H9 (cell line): ENCODE measurements at regions not wholly inside any gene's neighbourhood (a gene's known extent, or its start where the extent isn't known, plus 50 kb on each side); places are given as distances from the start of the nearest gene placed in this dataset.

Experiments used
- DNase-seq: peaks from one replicate; pipeline ENCODE4 v3.0.0-alpha.2; 2017
- H2AFZ ChIP-seq: one replicate; pipeline ENCODE4 v1.6.1; 2013; ENCODE audit warnings: mild to moderate bottlenecking, low read length, control low read depth, moderate library complexity
- H2AK5ac ChIP-seq: 2 replicates; pipeline ENCODE4 v1.6.1; 2013; ENCODE audit warnings: low read length, control low read depth, mixed read lengths; ENCODE audit not compliant: insufficient read length
- H2BK120ac ChIP-seq: one replicate; pipeline ENCODE4 v1.6.1; 2013; ENCODE audit warnings: low read depth, mild to moderate bottlenecking, low read length, control low read depth, inconsistent platforms; ENCODE audit not compliant: poor library complexity, severe bottlenecking
- H2BK12ac ChIP-seq: 2 replicates; pipeline ENCODE4 v1.6.1; 2013; ENCODE audit warnings: low read length, control low read depth, mixed read lengths, low read depth; ENCODE audit not compliant: insufficient read length
- H2BK15ac ChIP-seq: 2 replicates; pipeline ENCODE4 v1.6.1; 2013; ENCODE audit warnings: low read depth, low read length, control low read depth
- H2BK20ac ChIP-seq: one replicate; pipeline ENCODE4 v1.6.1; 2013; ENCODE audit warnings: low read depth, mild to moderate bottlenecking, low read length, control low read depth, inconsistent platforms; ENCODE audit not compliant: poor library complexity, severe bottlenecking
- H2BK5ac ChIP-seq: 2 replicates; pipeline ENCODE4 v1.6.1; 2013; ENCODE audit warnings: low read length, control low read depth, mixed read lengths; ENCODE audit not compliant: insufficient read length
- H3K14ac ChIP-seq: 2 replicates; pipeline ENCODE4 v1.6.1; 2013; ENCODE audit warnings: low read length, control low read depth; ENCODE audit not compliant: insufficient read depth
- H3K18ac ChIP-seq: 2 replicates; pipeline ENCODE4 v1.6.1; 2013; ENCODE audit warnings: low read depth, mild to moderate bottlenecking, mixed read lengths, low read length, control low read depth; ENCODE audit not compliant: insufficient read length
- H3K23ac ChIP-seq: 2 replicates; pipeline ENCODE4 v1.6.1; 2013; ENCODE audit warnings: low read length, control low read depth, mixed read lengths, low read depth; ENCODE audit not compliant: insufficient read length
- H3K23me2 ChIP-seq: 2 replicates; pipeline ENCODE4 v1.6.1; 2013; ENCODE audit warnings: low read depth, mild to moderate bottlenecking, mixed read lengths, low read length, control low read depth; ENCODE audit not compliant: insufficient read length, poor library complexity, severe bottlenecking
- H3K27ac ChIP-seq: 2 replicates; pipeline ENCODE4 v1.5.1; 2013; ENCODE audit warnings: low read length, control low read depth, mixed read lengths, low read depth; ENCODE audit not compliant: insufficient read length
- H3K27me3 ChIP-seq: 2 replicates; pipeline ENCODE4 v1.6.1; 2013; ENCODE audit warnings: low read length, control low read depth, inconsistent platforms; ENCODE audit not compliant: insufficient read depth
- H3K4ac ChIP-seq: 2 replicates; pipeline ENCODE4 v1.6.1; 2013; ENCODE audit warnings: low read depth, mild to moderate bottlenecking, control low read depth, inconsistent platforms, low read length, moderate library complexity
- H3K4me1 ChIP-seq: 2 replicates; pipeline ENCODE4 v1.6.1; 2013; ENCODE audit warnings: low read length, control low read depth, inconsistent platforms; ENCODE audit not compliant: insufficient read depth
- H3K4me2 ChIP-seq: 2 replicates; pipeline ENCODE4 v1.6.1; 2013; ENCODE audit warnings: low read length, control low read depth, mixed read lengths; ENCODE audit not compliant: insufficient read length, insufficient read depth
- H3K56ac ChIP-seq: 2 replicates; pipeline ENCODE4 v1.6.1; 2013; ENCODE audit warnings: low read depth, mild to moderate bottlenecking, mixed read lengths, low read length, control low read depth; ENCODE audit not compliant: insufficient read length
- H3K79me1 ChIP-seq: 2 replicates; pipeline ENCODE4 v1.6.1; 2013; ENCODE audit warnings: low read depth, mild to moderate bottlenecking, moderate library complexity, low read length, control low read depth, inconsistent platforms; ENCODE audit not compliant: insufficient read depth, poor library complexity, severe bottlenecking
- H3K79me2 ChIP-seq: 2 replicates; pipeline ENCODE4 v1.6.1; 2013; ENCODE audit warnings: low read length, control low read depth, inconsistent platforms; ENCODE audit not compliant: insufficient read depth
- H3K9ac ChIP-seq: 2 replicates; pipeline ENCODE4 v1.6.1; 2013; ENCODE audit warnings: low read length, control low read depth, mixed read lengths; ENCODE audit not compliant: insufficient read length; ENCODE audit errors: extremely low read depth
- H3K9me3 ChIP-seq: one replicate; pipeline ENCODE4 v1.6.1; 2013; ENCODE audit warnings: low read depth, low read length, inconsistent platforms; ENCODE audit not compliant: control insufficient read depth
- H3T11ph ChIP-seq: one replicate; pipeline ENCODE4 v1.6.1; 2013; ENCODE audit warnings: mild to moderate bottlenecking, low read length, control low read depth, inconsistent platforms
- H4K20me1 ChIP-seq: one replicate; pipeline ENCODE4 v1.6.1; 2013; ENCODE audit not compliant: control insufficient read depth, insufficient read length, insufficient read depth
- H4K5ac ChIP-seq: 2 replicates; pipeline ENCODE4 v1.6.1; 2013; ENCODE audit warnings: low read depth, mild to moderate bottlenecking, mixed read lengths, low read length, control low read depth; ENCODE audit not compliant: insufficient read length
- H4K8ac ChIP-seq: replicated peaks from 2 replicates; pipeline ENCODE4 v1.6.1; 2013; ENCODE audit warnings: low read length, control low read depth, mixed read lengths, low read depth; ENCODE audit not compliant: insufficient read length
- H4K91ac ChIP-seq: 2 replicates; pipeline ENCODE4 v1.6.1; 2013; ENCODE audit warnings: low read depth, mild to moderate bottlenecking, moderate library complexity, mixed read lengths, low read length, control low read depth; ENCODE audit not compliant: insufficient read length
- H3K27ac Mint-ChIP-seq, 3 experiments: 2 replicates in 2 of 3; 3 replicates in 1 of 3; pipeline ENCODE4 v1.8.0; 2020 to 2021; ENCODE audit warnings: mixed read lengths in 3 of 3, mild to moderate bottlenecking in 1 of 3, moderate library complexity in 1 of 3
- H3K27me3 Mint-ChIP-seq: 2 replicates; pipeline ENCODE4 v1.8.0; 2021; ENCODE audit warnings: low read depth, mild to moderate bottlenecking, moderate library complexity, mixed read lengths
- H3K36me3 Mint-ChIP-seq, 3 experiments: 2 replicates in 2 of 3; 3 replicates in 1 of 3; pipeline ENCODE4 v1.8.0; 2020 to 2021; ENCODE audit warnings: low read depth in 3 of 3, mixed read lengths in 3 of 3; ENCODE audit not compliant: insufficient read depth in 1 of 3
- H3K4me1 Mint-ChIP-seq, 2 experiments: 2 replicates each; pipeline ENCODE4 v1.8.0; 2020; ENCODE audit warnings: mixed read lengths in 2 of 2
- H3K4me3 Mint-ChIP-seq, 2 experiments: 2 replicates in 1 of 2; 3 replicates in 1 of 2; pipeline ENCODE4 v1.8.0; 2020 to 2021; ENCODE audit warnings: mild to moderate bottlenecking in 2 of 2, mixed read lengths in 2 of 2, moderate library complexity in 1 of 2
- H3K9me3 Mint-ChIP-seq, 2 experiments: 2 replicates in 1 of 2; 3 replicates in 1 of 2; pipeline ENCODE4 v1.8.0; 2020; ENCODE audit warnings: mild to moderate bottlenecking in 2 of 2, mixed read lengths in 2 of 2, moderate library complexity in 1 of 2
- CTCF ChIP-seq: fragments of 200-600 bp; sonication (generic); conservative IDR thresholded peaks from 3 replicates; pipeline ENCODE4 v1.8.0; 2021; ENCODE audit warnings: antibody characterized with exemption, mild to moderate bottlenecking
- WGBS: extraction: QIAGEN DNeasy Blood & Tissue Kit; methylation state at CpG from one replicate; pipeline ENCODE4 v1.1.7; 2013; ENCODE audit warnings: missing lambda C conversion rate, low lambda C conversion rate, mixed read lengths; ENCODE audit not compliant: insufficient read length; ENCODE audit errors: extremely low coverage; 5-methylcytosine and 5-hydroxymethylcytosine counted together

- H3K4ac ChIP-seq = no peak overlapping the region
- no peak overlapping the region for H3K9ac ChIP-seq
- Mint-ChIP-seq H3K4me1 (peaks cover 6 to 11% of the 10 kb centered on the region in 2 experiments), H3K9me3 (peaks cover 13 to 16% of the 10 kb centered on the region in 2 experiments; a peak in 4 of 5 replicates), H3K27me3 (peaks cover 3% of the 10 kb centered on the region), H3K27ac (no peak overlapping the region), H3K36me3 (peaks cover 2 to 9% (median 3%) of the 10 kb centered on the region in 3 experiments; a peak in 5 of 7 replicates), H3K4me3 (no peak overlapping the region)
- no peak overlapping the region for H2AFZ ChIP-seq
- no peak overlapping the region for H3K56ac ChIP-seq
- no peak overlapping the region for H3T11ph ChIP-seq
- H3K27ac ChIP-seq = no peak overlapping the region
- no peaks in the 10 kb centered on the region for H3K4me1 ChIP-seq
- no peak overlapping the region for H3K14ac ChIP-seq
- no peak overlapping the region for H2BK20ac ChIP-seq
- H4K5ac ChIP-seq = no peak overlapping the region
- H2AK5ac ChIP-seq = no peak overlapping the region
- no peak overlapping the region for H3K23ac ChIP-seq
- no peak overlapping the region for H3K18ac ChIP-seq
- TF ChIP-seq CTCF = no peak
- H3K9me3 ChIP-seq = peaks cover 9% of the 10 kb centered on the region
- H2BK15ac ChIP-seq = no peak overlapping the region
- H4K91ac ChIP-seq = no peak overlapping the region
- no peak overlapping the region for H2BK120ac ChIP-seq
- H3K27me3 ChIP-seq = no peaks in the 10 kb centered on the region
- no CpG with 5 or more reads among the region's 18 CpGs for WGBS
- no peaks in the 10 kb centered on the region for H3K79me1 ChIP-seq
- no peak overlapping the region for H4K8ac ChIP-seq
- DNase-seq = no peak
- H3K4me2 ChIP-seq = no peak overlapping the region
- H3K23me2 ChIP-seq = no peaks in the 10 kb centered on the region
- H2BK5ac ChIP-seq = no peak overlapping the region
- H3K79me2 ChIP-seq = no peaks in the 10 kb centered on the region
- H2BK12ac ChIP-seq = no peak overlapping the region
- no peaks in the 10 kb centered on the region for H4K20me1 ChIP-seq
Observed at GRCh38 chr16:86925067-86925791, 346.9 kb downstream of the FOXL1 start.
